IMR-90 (cell line): ENCODE measurements at regions not wholly inside any gene's neighbourhood (a gene's known extent, or its start where the extent isn't known, plus 50 kb on each side); places are given as distances from the start of the nearest gene placed in this dataset.

Source experiments
- ATAC-seq: fragments of 200-7000 bp; cut with Tn5 transposase; 2 replicates; pipeline ENCODE4 v1.9.1; 2020; ENCODE audit warnings: low read depth, mild to moderate bottlenecking, moderate library complexity
- BruUV-seq: library from RNA; stranded (reverse); fragments of 400-500 nt; replicated peaks from 2 replicates; lab custom pipeline; 2021; lab: Mats Ljungman, UMichigan
- CTCF ChIA-PET: fragments of 300-600 bp; formaldehyde crosslinking; extraction: SDS; loops from one replicate; lab custom pipeline; 2021; ENCODE audit warnings: antibody characterized with exemption; lab: Yijun Ruan, JAX
- POLR2A ChIA-PET: fragments of 300-600 bp; sonication (Branson Sonifier 250); formaldehyde crosslinking; loops from one replicate; lab custom pipeline; 2022; ENCODE audit warnings: antibody characterized with exemption; ENCODE audit not compliant: unreplicated experiment; lab: Charles Lee
- DNase-seq: peaks from one replicate; pipeline ENCODE4 v3.0.0; 2013
- H2AFZ ChIP-seq: replicated peaks from 2 replicates; pipeline ENCODE3; 2013; ENCODE audit warnings: low read length, mild to moderate bottlenecking; ENCODE audit not compliant: poor library complexity
- H2AK5ac ChIP-seq: 2 replicates; pipeline ENCODE4 v1.6.1; 2013; ENCODE audit warnings: low read depth, low read length, inconsistent platforms
- H2AK9ac ChIP-seq: replicated peaks from 2 replicates; pipeline ENCODE3; 2013; ENCODE audit warnings: mild to moderate bottlenecking, low read depth, low read length, moderate library complexity; ENCODE audit not compliant: poor library complexity
- H2BK120ac ChIP-seq: 2 replicates; pipeline ENCODE4 v1.6.1; 2013; ENCODE audit warnings: low read depth, low read length, inconsistent platforms
- H2BK15ac ChIP-seq: 3 replicates; pipeline ENCODE4 v1.6.1; 2013; ENCODE audit warnings: low read depth, low read length, inconsistent platforms
- H2BK20ac ChIP-seq: 2 replicates; pipeline ENCODE4 v1.6.1; 2013; ENCODE audit warnings: low read depth, mild to moderate bottlenecking, inconsistent platforms, low read length, moderate library complexity
- H2BK5ac ChIP-seq: 2 replicates; pipeline ENCODE4 v1.6.1; 2013; ENCODE audit warnings: mild to moderate bottlenecking, low read depth, low read length, inconsistent platforms; ENCODE audit not compliant: poor library complexity, severe bottlenecking
- H3K14ac ChIP-seq: replicated peaks from 2 replicates; pipeline ENCODE4 v1.6.1; 2013; ENCODE audit warnings: low read depth, low read length, inconsistent platforms
- H3K18ac ChIP-seq: 2 replicates; pipeline ENCODE4 v1.6.1; 2013; ENCODE audit warnings: low read depth, low read length, control low read depth
- H3K23ac ChIP-seq: 2 replicates; pipeline ENCODE4 v1.6.1; 2013; ENCODE audit warnings: low read depth, low read length, inconsistent platforms
- H3K27ac ChIP-seq: 2 replicates; pipeline ENCODE4 v1.5.1; 2013; ENCODE audit warnings: mild to moderate bottlenecking, control low read depth, low read length; ENCODE audit not compliant: insufficient read depth
- H3K27me3 ChIP-seq: 2 replicates; pipeline ENCODE4 v1.6.1; 2013; ENCODE audit warnings: low read length; ENCODE audit not compliant: control insufficient read depth, insufficient read depth
- H3K36me3 ChIP-seq: 2 replicates; pipeline ENCODE4 v1.6.1; 2013; ENCODE audit warnings: low read length, mixed read lengths; ENCODE audit not compliant: control insufficient read depth, insufficient read depth
- H3K4ac ChIP-seq: 2 replicates; pipeline ENCODE4 v1.6.1; 2013; ENCODE audit warnings: low read depth, low read length, inconsistent platforms
- H3K4me1 ChIP-seq: 2 replicates; pipeline ENCODE4 v1.6.1; 2013; ENCODE audit warnings: low read length, mixed read lengths; ENCODE audit not compliant: control insufficient read depth, insufficient read depth
- H3K4me2 ChIP-seq: 2 replicates; pipeline ENCODE4 v1.6.1; 2013; ENCODE audit warnings: low read depth, mild to moderate bottlenecking, control low read depth, low read length, moderate library complexity
- H3K4me3 ChIP-seq: 2 replicates; pipeline ENCODE4 v1.5.1; 2013; ENCODE audit warnings: low read depth, mild to moderate bottlenecking, control low read depth, low read length, moderate library complexity; ENCODE audit not compliant: insufficient read depth
- H3K56ac ChIP-seq: 2 replicates; pipeline ENCODE4 v1.6.1; 2013; ENCODE audit warnings: low read length, inconsistent platforms; ENCODE audit not compliant: insufficient read depth; ENCODE audit errors: extremely low read depth
- H3K79me1 ChIP-seq, 2 experiments: 2 replicates each; pipeline ENCODE4 v1.6.1; 2013; ENCODE audit warnings: low read length in 2 of 2, inconsistent platforms in 1 of 2, low read depth in 1 of 2
- H3K9ac ChIP-seq: 2 replicates; pipeline ENCODE4 v1.6.1; 2013; ENCODE audit warnings: low read depth, low read length, control low read depth
- H3K9me1 ChIP-seq: 2 replicates; pipeline ENCODE4 v1.6.1; 2013; ENCODE audit warnings: low read length, inconsistent platforms; ENCODE audit not compliant: insufficient read depth
- H3K9me3 ChIP-seq: 2 replicates; pipeline ENCODE4 v1.6.1; 2013; ENCODE audit warnings: low read length; ENCODE audit not compliant: control insufficient read depth, insufficient read depth
- H4K20me1 ChIP-seq: 2 replicates; pipeline ENCODE4 v1.6.1; 2013; ENCODE audit warnings: low read length, inconsistent platforms; ENCODE audit not compliant: insufficient read depth
- H4K5ac ChIP-seq: 2 replicates; pipeline ENCODE4 v1.6.1; 2013; ENCODE audit warnings: mild to moderate bottlenecking, low read depth, low read length, control low read depth
- H4K8ac ChIP-seq, 2 experiments: 2 replicates each; pipeline ENCODE4 v1.6.1; 2013; ENCODE audit warnings: low read depth in 2 of 2, low read length in 2 of 2, control low read depth in 1 of 2, inconsistent platforms in 1 of 2
- H4K91ac ChIP-seq: 2 replicates; pipeline ENCODE4 v1.6.1; 2013; ENCODE audit warnings: low read depth, low read length, inconsistent platforms; ENCODE audit not compliant: insufficient read depth
- CEBPB ChIP-seq: IDR thresholded peaks from 2 replicates; pipeline ENCODE4 v1.6.1; 2012; ENCODE audit warnings: low read depth, low read length, improper control_type of control experiment
- CHD1 ChIP-seq: IDR thresholded peaks from 2 replicates; pipeline ENCODE4 v1.6.1; 2012; ENCODE audit warnings: low read depth, low read length, improper control_type of control experiment
- FOS ChIP-seq: fragments of 150-350 bp; IDR thresholded peaks from 2 replicates; pipeline ENCODE4 v1.6.1; 2016; ENCODE audit warnings: low read depth, low read length
- MAFK ChIP-seq: IDR thresholded peaks from 2 replicates; pipeline ENCODE4 v1.6.1; 2012; ENCODE audit warnings: low read depth, low read length, improper control_type of control experiment
- MAZ ChIP-seq: IDR thresholded peaks from 2 replicates; pipeline ENCODE4 v1.6.1; 2012; ENCODE audit warnings: low read depth, mild to moderate bottlenecking, low read length, improper control_type of control experiment, moderate library complexity, borderline replicate concordance
- MXI1 ChIP-seq: IDR thresholded peaks from 2 replicates; pipeline ENCODE4 v1.6.1; 2012; ENCODE audit warnings: low read depth, mild to moderate bottlenecking, low read length, moderate library complexity, borderline replicate concordance
- POLR2A ChIP-seq: IDR thresholded peaks from 2 replicates; pipeline ENCODE4 v1.6.1; 2012; ENCODE audit warnings: mild to moderate bottlenecking, low read depth, low read length
- RAD21 ChIP-seq: IDR thresholded peaks from 2 replicates; pipeline ENCODE4 v1.6.1; 2012; ENCODE audit warnings: low read length, improper control_type of control experiment
- RCOR1 ChIP-seq: IDR thresholded peaks from 2 replicates; pipeline ENCODE4 v1.6.1; 2012; ENCODE audit warnings: mild to moderate bottlenecking, low read length, improper control_type of control experiment; ENCODE audit not compliant: insufficient replicate concordance
- RFX5 ChIP-seq: IDR thresholded peaks from 2 replicates; pipeline ENCODE4 v1.8.0; 2012; ENCODE audit warnings: low read depth, mild to moderate bottlenecking, low read length, moderate library complexity
- WGBS, 2 experiments: methylation state at CpG; one replicate each; pipeline versions ENCODE4 v1.1.5 to v1.1.7; 2013; ENCODE audit warnings: missing lambda C conversion rate in 2 of 2; ENCODE audit not compliant: insufficient read length in 1 of 2; ENCODE audit errors: extremely low coverage in 2 of 2; 5-methylcytosine and 5-hydroxymethylcytosine counted together
- dilution Hi-C: fragments of 300-500 bp; cut with HindIII; formaldehyde crosslinking; loops from one replicate; pipeline ENCODE4 v1.14.3; 2018; ENCODE audit warnings: low sequenced_read_pairs; ENCODE audit not compliant: unreplicated experiment
- in situ Hi-C: fragments of 300-500 bp; cut with MboI; formaldehyde crosslinking; loops from 3 replicates; pipeline ENCODE4 v1.14.3; 2019; ENCODE audit warnings: low sequenced_read_pairs, inconsistent platforms, mixed read lengths
- intact Hi-C: fragments of 100-400 bp; cut with micrococcal nuclease; formaldehyde crosslinking; loops from 2 replicates; pipeline ENCODE4 v1.10.0; 2022
- TF ChIP-seq, protein P1 (sequence below): conservative IDR thresholded peaks from 2 replicates; pipeline ENCODE4 v1.5.1; 2012; ENCODE audit warnings: mild to moderate bottlenecking, low read depth, low read length, improper control_type of control experiment

DNA sequence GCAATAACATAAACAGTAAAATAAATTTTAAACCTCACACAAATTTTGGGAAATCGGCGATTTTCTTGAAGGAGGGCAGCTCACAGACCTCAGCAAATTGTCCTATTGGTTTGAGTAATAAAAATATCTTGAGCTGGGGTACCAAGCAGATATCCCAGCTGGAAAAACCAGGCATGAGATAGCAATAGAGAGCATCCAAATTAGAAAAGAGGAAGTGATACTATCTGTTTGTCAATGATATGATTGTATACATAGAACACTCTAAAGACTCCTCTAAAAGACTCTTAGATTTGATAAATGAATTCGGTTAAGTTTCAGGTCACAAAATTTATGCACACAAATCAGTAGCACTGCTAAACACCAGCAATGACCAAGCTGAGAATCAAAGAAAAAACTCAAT is 90.5 kb upstream of the ACTRT1 start:
- BruUV-seq: no TSS peak
- Histone ChIP-seq H3K56ac (no peak overlapping the region), H2AFZ (no peak overlapping the region), H3K79me1 (no peaks in the 10 kb centered on the region), H4K91ac (no peak overlapping the region), H2AK9ac (no peak overlapping the region), H3K14ac (no peak overlapping the region), H3K4ac (no peak overlapping the region), H3K18ac (no peak overlapping the region), H3K27ac (no peak overlapping the region), H3K36me3 (no peaks in the 10 kb centered on the region), H3K4me2 (no peak overlapping the region), H2BK5ac (no peak overlapping the region), H3K9ac (no peak overlapping the region), H2BK20ac (no peak overlapping the region), H2BK15ac (no peak overlapping the region), H3K27me3 (no peaks in the 10 kb centered on the region), H3K4me3 (no peak overlapping the region), H3K4me1 (no peaks in the 10 kb centered on the region), H3K9me1 (no peaks in the 10 kb centered on the region), H2AK5ac (no peak overlapping the region), H4K8ac (no peak overlapping the region), H4K20me1 (no peaks in the 10 kb centered on the region), H4K5ac (no peak overlapping the region), H2BK120ac (no peak overlapping the region), H3K9me3 (peaks cover 6% of the 10 kb centered on the region; the same call in 1 of the 2 replicates), H3K23ac (no peak overlapping the region)
- no peak for DNase-seq
- ATAC-seq: no peak
- WGBS, 2 experiments: no CpG with 5 or more reads among the region's 3 CpGs
- TF ChIP-seq CEBPB (no peak), FOS (no peak), RAD21 (no peak), POLR2A (no peak), RCOR1 (no peak), MAFK (no peak), MAZ (no peak), RFX5 (no peak), MXI1 (no peak), CHD1 (no peak)
- TF ChIP-seq, protein P1, sequence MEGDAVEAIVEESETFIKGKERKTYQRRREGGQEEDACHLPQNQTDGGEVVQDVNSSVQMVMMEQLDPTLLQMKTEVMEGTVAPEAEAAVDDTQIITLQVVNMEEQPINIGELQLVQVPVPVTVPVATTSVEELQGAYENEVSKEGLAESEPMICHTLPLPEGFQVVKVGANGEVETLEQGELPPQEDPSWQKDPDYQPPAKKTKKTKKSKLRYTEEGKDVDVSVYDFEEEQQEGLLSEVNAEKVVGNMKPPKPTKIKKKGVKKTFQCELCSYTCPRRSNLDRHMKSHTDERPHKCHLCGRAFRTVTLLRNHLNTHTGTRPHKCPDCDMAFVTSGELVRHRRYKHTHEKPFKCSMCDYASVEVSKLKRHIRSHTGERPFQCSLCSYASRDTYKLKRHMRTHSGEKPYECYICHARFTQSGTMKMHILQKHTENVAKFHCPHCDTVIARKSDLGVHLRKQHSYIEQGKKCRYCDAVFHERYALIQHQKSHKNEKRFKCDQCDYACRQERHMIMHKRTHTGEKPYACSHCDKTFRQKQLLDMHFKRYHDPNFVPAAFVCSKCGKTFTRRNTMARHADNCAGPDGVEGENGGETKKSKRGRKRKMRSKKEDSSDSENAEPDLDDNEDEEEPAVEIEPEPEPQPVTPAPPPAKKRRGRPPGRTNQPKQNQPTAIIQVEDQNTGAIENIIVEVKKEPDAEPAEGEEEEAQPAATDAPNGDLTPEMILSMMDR: no peak
- CTCF ChIA-PET: no interaction called here
- POLR2A ChIA-PET: no interaction called here
- dilution Hi-C loops: no loop called here
- in situ Hi-C loops: no loop called here
- intact Hi-C loops: no loop called here
